Body of pancreas (tissue), 4 donors: ENCODE measurements at regions not wholly inside any gene's neighbourhood (a gene's known extent, or its start where the extent isn't known, plus 50 kb on each side); places are given as distances from the start of the nearest gene placed in this dataset.

Experiments
- ATAC-seq: fragments of 150-250 bp; one replicate; pipeline ENCODE4 v1.9.1; 2016
- DNase-seq, 4 donors: peaks; one replicate each; pipeline ENCODE4 v3.0.0-alpha.2; 2019
- H3K27ac ChIP-seq, 4 donors: fragments of 200-600 bp; sonication (generic); 1 replicate in 3 of 4; 2 replicates in 1 of 4; pipeline versions ENCODE4 v1.5.1 to v1.6.1; 2016 to 2019; ENCODE audit warnings: mild to moderate bottlenecking in 1 of 4, mixed read lengths in 1 of 4, moderate library complexity in 1 of 4
- H3K27me3 ChIP-seq, 2 donors: fragments of 200-600 bp; sonication (generic); one replicate each; pipeline ENCODE4 v1.6.0; 2016; ENCODE audit warnings: mild to moderate bottlenecking in 1 of 2
- H3K36me3 ChIP-seq, 2 donors: fragments of 200-600 bp; sonication (generic); replicated peaks in 1 of 2; 2 replicates each; pipeline ENCODE4 v1.5.1; 2016; ENCODE audit warnings: low read depth in 2 of 2; ENCODE audit not compliant: insufficient read depth in 1 of 2
- H3K4me1 ChIP-seq: fragments of 200-600 bp; sonication (generic); one replicate; pipeline ENCODE4 v1.6.0; 2016
- H3K4me3 ChIP-seq, 2 donors: fragments of 200-600 bp; sonication (generic); 1 replicate in 1 of 2; 2 replicates in 1 of 2; pipeline ENCODE4 v1.5.1; 2016 to 2019
- H3K9me3 ChIP-seq, 3 donors: fragments of 200-600 bp; sonication (generic); 1 replicate in 2 of 3; 2 replicates in 1 of 3; pipeline ENCODE4 v1.5.1; 2016
- POLR2A ChIP-seq, 3 donors: fragments of 450-650 bp; IDR thresholded peaks; one replicate each; pipeline ENCODE4 v1.6.1; 2016; ENCODE audit warnings: antibody characterized with exemption in 3 of 3, mild to moderate bottlenecking in 2 of 3
- WGBS, 2 donors: methylation state at CpG; one replicate each; pipeline ENCODE4 v1.1.5; 2017; 5-methylcytosine and 5-hydroxymethylcytosine counted together
- intact Hi-C: fragments of 100-400 bp; cut with DNase I; formaldehyde crosslinking; loops from one replicate; pipeline ENCODE4 v1.15.1; 2023
- TF ChIP-seq, protein P1 (sequence below), 7 experiments: fragments of 450-650 bp in 4 of 7; fragments of 200-600 bp in 3 of 7; sonication (generic) in 3 of 7; IDR thresholded peaks; one replicate each; pipeline ENCODE4 v1.5.1; 2016 to 2019; ENCODE audit warnings: antibody characterized with exemption in 7 of 7

DNA sequence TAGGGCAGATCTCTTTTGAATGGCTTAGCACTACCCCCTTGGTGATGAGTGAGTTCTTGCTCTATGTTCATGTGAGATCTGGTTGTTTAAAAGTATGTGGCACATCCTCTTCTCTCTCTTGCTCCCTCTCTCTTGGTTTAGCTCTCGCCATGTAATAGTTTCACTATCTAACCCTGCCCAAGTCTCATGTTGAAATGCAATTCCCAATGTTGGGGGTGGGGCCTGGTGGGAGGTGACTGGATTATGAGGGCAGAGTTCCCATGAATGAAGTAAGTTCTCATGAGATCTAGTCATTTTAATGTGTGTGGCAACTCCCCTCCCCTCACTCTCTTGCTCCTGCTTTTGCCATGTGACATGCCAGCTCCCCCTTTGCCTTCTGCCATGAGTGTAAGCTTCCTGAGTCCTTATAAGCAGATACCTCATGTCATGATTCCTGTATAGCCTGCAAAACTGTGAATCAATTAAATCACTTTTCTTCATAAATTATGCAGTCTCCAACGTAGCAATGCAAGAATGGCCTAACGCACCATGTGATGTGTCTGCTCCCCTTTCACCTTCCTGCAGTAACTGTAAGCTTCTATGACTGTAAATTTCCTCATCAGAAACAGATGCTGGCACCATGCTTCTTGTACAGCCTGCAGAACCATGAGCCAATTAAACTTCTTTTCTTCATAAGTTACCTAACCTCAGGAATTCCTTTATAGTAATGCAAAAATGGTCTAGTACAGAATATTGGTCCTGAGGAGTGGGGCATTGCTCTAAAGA is 74.8 kb upstream of the KCNH8 start:
- Histone ChIP-seq H3K36me3 (no peaks in the 10 kb centered on the region), H3K27ac (no peak overlapping the region), H3K4me3 (no peak overlapping the region), H3K27me3 (no peaks in the 10 kb centered on the region), H3K4me1 (no peaks in the 10 kb centered on the region), H3K9me3 (no peaks in the 10 kb centered on the region)
- TF ChIP-seq POLR2A (IDR thresholded peaks at IDR 0.05), result no peak
- TF ChIP-seq, protein P1, sequence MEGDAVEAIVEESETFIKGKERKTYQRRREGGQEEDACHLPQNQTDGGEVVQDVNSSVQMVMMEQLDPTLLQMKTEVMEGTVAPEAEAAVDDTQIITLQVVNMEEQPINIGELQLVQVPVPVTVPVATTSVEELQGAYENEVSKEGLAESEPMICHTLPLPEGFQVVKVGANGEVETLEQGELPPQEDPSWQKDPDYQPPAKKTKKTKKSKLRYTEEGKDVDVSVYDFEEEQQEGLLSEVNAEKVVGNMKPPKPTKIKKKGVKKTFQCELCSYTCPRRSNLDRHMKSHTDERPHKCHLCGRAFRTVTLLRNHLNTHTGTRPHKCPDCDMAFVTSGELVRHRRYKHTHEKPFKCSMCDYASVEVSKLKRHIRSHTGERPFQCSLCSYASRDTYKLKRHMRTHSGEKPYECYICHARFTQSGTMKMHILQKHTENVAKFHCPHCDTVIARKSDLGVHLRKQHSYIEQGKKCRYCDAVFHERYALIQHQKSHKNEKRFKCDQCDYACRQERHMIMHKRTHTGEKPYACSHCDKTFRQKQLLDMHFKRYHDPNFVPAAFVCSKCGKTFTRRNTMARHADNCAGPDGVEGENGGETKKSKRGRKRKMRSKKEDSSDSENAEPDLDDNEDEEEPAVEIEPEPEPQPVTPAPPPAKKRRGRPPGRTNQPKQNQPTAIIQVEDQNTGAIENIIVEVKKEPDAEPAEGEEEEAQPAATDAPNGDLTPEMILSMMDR (IDR thresholded peaks at IDR 0.05), result no peak
- intact Hi-C loops, result no loop called here
- ATAC-seq (no peak), DNase-seq (no peak)
- WGBS, 2 donors, result 68 to 83% methylated on average over 3 of the region's 3 CpGs

- H3K9me3 ChIP-seq, result no peaks in the 10 kb centered on the region
- no peak overlapping the region for H3K27ac ChIP-seq
- TF ChIP-seq POLR2A (IDR thresholded peaks at IDR 0.05), result no peak
- TF ChIP-seq, protein P1 (IDR thresholded peaks at IDR 0.05), result no peak
- DNase-seq, result no peak
- H3K27me3 ChIP-seq, result no peaks in the 10 kb centered on the region
- H3K36me3 ChIP-seq, result no peaks in the 10 kb centered on the region
- no peaks in the 10 kb centered on the region for H3K4me1 ChIP-seq
- intact Hi-C loops, result no loop called here
- ATAC-seq, result no peak
- 89 to 96% methylated on average over 1 of the region's 1 CpG for WGBS, 2 donors
- H3K4me3 ChIP-seq, result no peak overlapping the region
Measured at GRCh38 chr3:19070325-19070724, 78.0 kb upstream of the KCNH8 start.

- 3 to 16% methylated on average over 1 of the region's 1 CpG for WGBS, 2 donors
- no peaks in the 10 kb centered on the region for H3K4me1 ChIP-seq
- ATAC-seq (no peak), DNase-seq (no peak)
- no peak overlapping the region for H3K4me3 ChIP-seq
- no peak overlapping the region for H3K27ac ChIP-seq
- H3K36me3 ChIP-seq, result no peaks in the 10 kb centered on the region
- H3K9me3 ChIP-seq, result no peaks in the 10 kb centered on the region
- intact Hi-C loops, result no loop called here
- TF ChIP-seq, protein P1 (IDR thresholded peaks at IDR 0.05), result peak in 6 of 7 experiments; percentile 22 to 62 (median 52)
- no peak for TF ChIP-seq POLR2A (IDR thresholded peaks at IDR 0.05)
- H3K27me3 ChIP-seq, result no peaks in the 10 kb centered on the region
Measured at GRCh38 chr3:19065027-19065426, 83.3 kb upstream of the KCNH8 start.

- WGBS, 2 donors, result 48 to 51% methylated on average over 5 of the region's 5 CpGs
Measured at GRCh38 chr3:19063936-19064335, 84.4 kb upstream of the KCNH8 start.

More at GRCh38 chr3:19063936-19064335, 84.4 kb upstream of the KCNH8 start:
- no peak for DNase-seq
- Histone ChIP-seq H3K4me1 (no peaks in the 10 kb centered on the region), H3K9me3 (no peaks in the 10 kb centered on the region), H3K4me3 (no peak overlapping the region), H3K36me3 (no peaks in the 10 kb centered on the region), H3K27me3 (no peaks in the 10 kb centered on the region), H3K27ac (no peak overlapping the region)
- no peak for TF ChIP-seq POLR2A (IDR thresholded peaks at IDR 0.05)
- TF ChIP-seq, protein P1 (IDR thresholded peaks at IDR 0.05), result no peak
- intact Hi-C loops, result no loop called here
- no peak for ATAC-seq
